GM12873 (cell line): ENCODE measurements at regions not wholly inside any gene's neighbourhood (a gene's known extent, or its start where the extent isn't known, plus 50 kb on each side); places are given as distances from the start of the nearest gene placed in this dataset.

ENCODE experiments used
- CTCF ChIP-seq: IDR thresholded peaks from 2 replicates; pipeline ENCODE4 v1.5.1; 2012; ENCODE audit warnings: low read depth, mild to moderate bottlenecking, moderate library complexity, low read length, control low read depth; ENCODE audit not compliant: insufficient read depth; ENCODE audit errors: missing control alignments

GRCh38 chr6:99096170-99096569, 148.4 kb upstream of the FBXL4 start:
- no peak for TF ChIP-seq CTCF

GRCh38 chr6:99093456-99094190, 145.9 kb upstream of the FBXL4 start:
- TF ChIP-seq CTCF = no peak

GRCh38 chr6:99092461-99092860, 144.7 kb upstream of the FBXL4 start:
- no peak for TF ChIP-seq CTCF

- TF ChIP-seq CTCF = no peak
Observed at GRCh38 chr6:99091985-99092384, 144.2 kb upstream of the FBXL4 start.

GRCh38 chr6:99080191-99080590, 132.4 kb upstream of the FBXL4 start:
- no peak for TF ChIP-seq CTCF

GRCh38 chr6:99079058-99079457, 131.3 kb upstream of the FBXL4 start:
- no peak for TF ChIP-seq CTCF

GRCh38 chr6:99073223-99073622, 125.5 kb upstream of the FBXL4 start:
- no peak for TF ChIP-seq CTCF

GRCh38 chr6:99066044-99066443, 118.3 kb upstream of the FBXL4 start:
- no peak for TF ChIP-seq CTCF
